NCI-H146 treated with DMSO at 0.1 percent for 48 hours (cell line): ENCODE measurements at regions not wholly inside any gene's neighbourhood (a gene's known extent, or its start where the extent isn't known, plus 50 kb on each side); places are given as distances from the start of the nearest gene placed in this dataset.

Source experiments
- DNase-seq: peaks from one replicate; lab custom pipeline; 2025; ENCODE audit not compliant: unreplicated experiment; lab: John Stamatoyannopoulos, UW

DNA sequence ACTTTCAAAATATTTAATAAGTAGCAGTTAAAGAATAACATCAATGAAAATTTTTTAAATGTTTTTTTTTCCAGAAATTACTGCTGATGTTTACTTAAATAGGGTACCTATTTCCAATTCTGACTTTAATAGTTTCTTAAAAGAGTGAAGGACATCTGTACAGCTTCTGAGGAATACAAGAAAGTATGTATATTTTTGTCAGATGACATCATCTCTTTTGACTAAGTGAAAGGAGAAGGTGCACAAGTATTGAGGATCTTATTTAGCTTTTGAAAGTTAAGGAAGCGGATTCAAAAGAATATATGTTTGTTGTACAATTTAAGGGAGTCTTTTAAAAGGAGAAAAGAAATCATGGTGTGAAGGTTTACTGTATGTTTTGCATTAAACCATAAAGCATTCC lies 90.0 kb upstream of the SLC35B3 start:
- no peak for DNase-seq

DNA sequence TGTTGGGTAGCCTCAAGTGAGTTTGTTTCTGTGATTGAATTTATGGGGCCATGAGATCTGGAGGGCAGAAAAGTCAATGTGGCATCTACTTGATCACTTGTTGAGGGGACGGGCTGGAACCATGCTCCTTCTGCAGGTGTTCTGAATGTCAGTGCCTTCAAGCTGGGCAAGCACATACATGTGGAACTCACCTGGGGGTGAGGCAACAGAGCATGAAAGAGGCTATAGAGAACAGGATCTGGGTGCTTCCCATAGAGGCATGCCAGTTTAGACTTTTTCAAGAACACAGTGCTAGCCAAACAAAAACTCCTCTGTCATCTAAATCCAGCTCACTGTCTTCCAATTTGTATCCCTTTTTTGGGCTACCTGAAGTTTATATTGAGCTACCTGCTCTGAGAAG lies 77.8 kb upstream of the SLC35B3 start:
- peak; percentile 3 for DNase-seq

DNA sequence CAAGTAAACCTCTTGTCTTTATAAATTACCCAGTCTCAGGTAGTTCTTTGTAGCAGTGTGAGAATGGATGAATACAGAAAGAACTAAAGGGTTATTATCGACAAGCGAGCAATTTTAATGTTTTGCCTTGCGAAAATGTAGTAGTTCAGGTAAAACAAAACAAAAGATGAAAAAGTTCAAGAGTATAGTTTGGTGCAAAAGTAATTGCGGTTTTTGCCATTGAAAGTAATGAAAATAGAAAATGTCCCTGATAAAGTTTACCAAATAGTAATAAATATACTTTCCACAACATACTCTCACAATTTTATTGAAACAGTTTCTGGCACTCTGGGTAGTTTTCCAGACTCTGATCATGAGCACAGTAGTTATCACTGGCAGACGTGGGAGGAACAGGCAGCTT lies 71.9 kb upstream of the SLC35B3 start:
- no peak for DNase-seq

- no peak for DNase-seq
These were observed 70.8 kb upstream of the SLC35B3 start for GRCh38 chr6:8506126-8506525.

DNA sequence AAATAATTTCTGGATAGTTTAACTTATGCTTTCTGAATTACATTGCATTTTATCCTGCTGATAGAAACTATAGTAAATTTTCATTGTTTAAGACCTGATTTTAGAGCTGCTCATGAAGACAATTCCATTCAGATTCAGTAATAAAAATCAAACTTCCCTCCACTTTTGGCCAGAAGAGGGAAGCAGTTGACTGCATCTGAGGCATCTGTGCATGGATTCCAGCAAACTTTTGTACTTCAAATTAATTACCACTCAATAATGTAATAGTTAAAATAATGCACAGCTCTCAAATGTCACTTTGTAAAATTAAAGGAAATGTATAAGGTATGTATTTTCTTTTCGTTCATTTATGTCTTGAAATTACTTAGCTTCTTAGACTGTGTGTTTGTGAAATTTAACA lies 64.2 kb upstream of the SLC35B3 start:
- peak; percentile 15 for DNase-seq

GRCh38 chr6:8494730-8495129 lies 59.4 kb upstream of the SLC35B3 start:
- DNase-seq: no peak

GRCh38 chr6:8492536-8493133 lies 57.3 kb upstream of the SLC35B3 start:
- no peak for DNase-seq
